ENCODE measurements at regions not wholly inside any gene's neighbourhood (a gene's known extent, or its start where the extent isn't known, plus 50 kb on each side); places are given as distances from the start of the nearest gene placed in this dataset.

DNA sequence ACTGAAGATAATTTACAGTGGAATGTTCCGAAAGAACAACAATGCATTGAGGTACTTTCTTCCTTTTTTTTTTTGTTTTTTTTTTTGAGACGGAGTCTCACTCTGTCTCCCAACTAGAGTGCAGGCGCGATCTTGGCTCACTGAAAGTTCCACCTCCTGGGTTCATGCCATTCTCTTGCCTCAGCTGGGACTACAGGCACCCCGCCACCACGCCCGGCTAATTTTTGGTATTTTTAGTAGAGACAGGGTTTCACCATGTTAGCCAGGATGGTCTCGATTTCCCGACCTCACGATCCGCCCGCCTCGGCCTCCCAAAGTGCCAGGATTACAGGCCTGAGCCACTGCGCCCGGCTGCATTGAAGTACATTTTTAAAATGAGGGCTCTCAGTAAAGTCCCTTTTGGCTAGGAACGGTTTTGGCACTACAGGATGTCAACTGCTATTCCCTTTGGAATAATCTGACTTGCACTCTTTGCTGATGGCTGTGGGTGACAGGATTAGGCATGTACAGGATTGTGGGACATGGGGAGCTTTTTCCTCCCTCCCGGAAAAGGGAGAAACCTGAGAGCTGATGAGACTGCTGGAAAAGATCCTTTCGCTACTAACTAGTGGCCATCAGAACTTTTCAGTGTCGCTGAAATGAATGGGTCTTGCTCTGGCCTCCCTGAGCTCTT is 56.9 kb upstream of the EDEM3 start:
- H3K79me2 ChIP-seq (ENCODE audit: control insufficient read depth, insufficient read depth, low read length, poor library complexity), result no peaks in the 10 kb centered on the region
- H2BK5ac ChIP-seq (ENCODE audit: low read depth, low read length, poor library complexity), result no peak overlapping the region
- no peak overlapping the region for H4K12ac ChIP-seq (ENCODE audit: low read depth, low read length)
- WGBS (ENCODE audit: extremely low coverage, insufficient coverage, insufficient read length), result no CpG with 5 or more reads among the region's 19 CpGs
- H3K4me1 ChIP-seq (ENCODE audit: control insufficient read depth in 1 of 2, insufficient read depth in 2 of 2, low read length in 2 of 2), result no peaks in the 10 kb centered on the region
- H3K9ac ChIP-seq (ENCODE audit: low read length), result no peak overlapping the region
- no peak overlapping the region for H3K23ac ChIP-seq (ENCODE audit: low read length)
- H3K79me1 ChIP-seq (ENCODE audit: low read length), result no peaks in the 10 kb centered on the region
- H4K8ac ChIP-seq (ENCODE audit: low read depth, low read length), result no peak overlapping the region
- H2AFZ ChIP-seq (ENCODE audit: insufficient read depth, low read length, poor library complexity), result no peak overlapping the region
- no peaks in the 10 kb centered on the region for H3K27me3 ChIP-seq (ENCODE audit: insufficient read depth, low read length)
- no peak overlapping the region for H2BK12ac ChIP-seq (ENCODE audit: low read length)
- no peak for DNase-seq
- H3K4ac ChIP-seq (ENCODE audit: low read depth, low read length), result no peak overlapping the region
- no peak overlapping the region for H2AK5ac ChIP-seq (ENCODE audit: low read length)
- H3K36me3 ChIP-seq (ENCODE audit: control insufficient read depth in 1 of 2, insufficient read depth in 2 of 2, low read length in 2 of 2), result no peaks in the 10 kb centered on the region
- H3K14ac ChIP-seq (ENCODE audit: low read length), result no peak overlapping the region
- no peak overlapping the region for H3K4me2 ChIP-seq (ENCODE audit: low read length)
- H3K27ac ChIP-seq (ENCODE audit: low read depth, low read length), result no peak overlapping the region
- peaks cover 2% of the 10 kb centered on the region for H3K9me3 ChIP-seq (ENCODE audit: insufficient read depth, low read depth, low read length)
- no peak overlapping the region for H2BK120ac ChIP-seq (ENCODE audit: insufficient read depth, low read length, poor library complexity)
- H3K4me3 ChIP-seq (ENCODE audit: low read depth, low read length), result no peak overlapping the region
- no peak overlapping the region for H3K18ac ChIP-seq (ENCODE audit: low read length)
- no peak overlapping the region for H4K91ac ChIP-seq (ENCODE audit: low read depth, low read length)

DNA sequence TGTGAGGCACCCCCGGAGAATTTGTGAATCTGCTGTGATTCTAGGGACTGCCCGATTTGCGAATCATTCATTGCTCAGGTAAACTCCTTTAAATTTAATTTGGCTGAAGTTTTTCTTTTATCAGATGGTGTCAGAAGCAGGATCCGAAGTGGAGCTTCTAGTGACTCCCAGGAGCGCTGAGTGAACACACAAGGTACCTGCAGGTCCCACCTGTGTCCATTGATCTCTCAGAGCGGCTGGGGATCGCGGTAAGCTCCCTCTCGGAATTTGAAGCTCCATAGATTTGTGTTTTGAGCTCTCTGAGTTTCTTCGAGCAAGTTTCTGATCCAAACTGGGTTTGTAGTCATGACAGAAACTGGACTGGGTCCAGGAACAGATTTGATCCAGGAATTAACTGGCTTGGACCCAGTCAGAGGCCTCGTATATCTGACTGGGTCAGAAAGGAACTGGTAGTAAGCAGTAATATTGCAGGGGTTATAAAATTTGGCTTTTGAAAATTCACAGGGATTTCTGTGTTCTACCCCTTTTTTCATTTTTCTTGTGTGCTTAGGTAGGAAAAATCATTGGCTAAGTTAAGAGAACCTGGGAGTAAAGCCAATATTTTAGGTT is 56.2 kb upstream of the EDEM3 start:
- no peak for DNase-seq
- Histone ChIP-seq H3K79me2 (ENCODE audit: control insufficient read depth, insufficient read depth, low read length, poor library complexity) (no peaks in the 10 kb centered on the region), H3K9ac (ENCODE audit: low read length) (no peak overlapping the region), H3K4me2 (ENCODE audit: low read length) (no peak overlapping the region), H4K91ac (ENCODE audit: low read depth, low read length) (no peak overlapping the region), H3K79me1 (ENCODE audit: low read length) (no peaks in the 10 kb centered on the region), H3K14ac (ENCODE audit: low read length) (no peak overlapping the region), H3K23ac (ENCODE audit: low read length) (no peak overlapping the region), H3K4ac (ENCODE audit: low read depth, low read length) (no peak overlapping the region), H3K4me1 (ENCODE audit: control insufficient read depth in 1 of 2, insufficient read depth in 2 of 2, low read length in 2 of 2) (no peaks in the 10 kb centered on the region), H3K18ac (ENCODE audit: low read length) (no peak overlapping the region), H4K12ac (ENCODE audit: low read depth, low read length) (no peak overlapping the region), H2BK120ac (ENCODE audit: insufficient read depth, low read length, poor library complexity) (no peak overlapping the region), H2BK5ac (ENCODE audit: low read depth, low read length, poor library complexity) (no peak overlapping the region), H3K27ac (ENCODE audit: low read depth, low read length) (no peak overlapping the region), H2AFZ (ENCODE audit: insufficient read depth, low read length, poor library complexity) (no peak overlapping the region), H4K8ac (ENCODE audit: low read depth, low read length) (no peak overlapping the region), H3K4me3 (ENCODE audit: low read depth, low read length) (no peak overlapping the region), H3K36me3 (ENCODE audit: control insufficient read depth in 1 of 2, insufficient read depth in 2 of 2, low read length in 2 of 2) (no peaks in the 10 kb centered on the region), H3K9me3 (ENCODE audit: insufficient read depth, low read depth, low read length) (peaks cover 2% of the 10 kb centered on the region), H2BK12ac (ENCODE audit: low read length) (no peak overlapping the region), H3K27me3 (ENCODE audit: insufficient read depth, low read length) (no peaks in the 10 kb centered on the region), H2AK5ac (ENCODE audit: low read length) (no peak overlapping the region)
- WGBS (ENCODE audit: extremely low coverage, insufficient coverage, insufficient read length), result no CpG with 5 or more reads among the region's 11 CpGs

GRCh38 chr1:184806296-184806721 is 51.7 kb upstream of the EDEM3 start:
- Histone ChIP-seq H4K8ac (ENCODE audit: low read depth, low read length) (no peak overlapping the region), H3K23ac (ENCODE audit: low read length) (no peak overlapping the region), H3K79me1 (ENCODE audit: low read length) (no peaks in the 10 kb centered on the region), H2AK5ac (ENCODE audit: low read length) (no peak overlapping the region), H3K9me3 (ENCODE audit: insufficient read depth, low read depth, low read length) (peaks cover 2% of the 10 kb centered on the region), H2BK120ac (ENCODE audit: insufficient read depth, low read length, poor library complexity) (no peak overlapping the region), H3K4me1 (ENCODE audit: control insufficient read depth in 1 of 2, insufficient read depth in 2 of 2, low read length in 2 of 2) (no peaks in the 10 kb centered on the region), H4K12ac (ENCODE audit: low read depth, low read length) (no peak overlapping the region), H2BK5ac (ENCODE audit: low read depth, low read length, poor library complexity) (no peak overlapping the region), H4K91ac (ENCODE audit: low read depth, low read length) (peak overlapping the region; percentile 18), H3K18ac (ENCODE audit: low read length) (no peak overlapping the region), H3K27ac (ENCODE audit: low read depth, low read length) (no peak overlapping the region), H3K27me3 (ENCODE audit: insufficient read depth, low read length) (no peaks in the 10 kb centered on the region), H3K36me3 (ENCODE audit: control insufficient read depth in 1 of 2, insufficient read depth in 2 of 2, low read length in 2 of 2) (no peaks in the 10 kb centered on the region), H3K14ac (ENCODE audit: low read length) (no peak overlapping the region), H3K4ac (ENCODE audit: low read depth, low read length) (no peak overlapping the region), H2AFZ (ENCODE audit: insufficient read depth, low read length, poor library complexity) (no peak overlapping the region), H3K4me3 (ENCODE audit: low read depth, low read length) (no peak overlapping the region), H3K4me2 (ENCODE audit: low read length) (no peak overlapping the region), H3K79me2 (ENCODE audit: control insufficient read depth, insufficient read depth, low read length, poor library complexity) (no peaks in the 10 kb centered on the region), H2BK12ac (ENCODE audit: low read length) (peak overlapping the region; percentile 27), H3K9ac (ENCODE audit: low read length) (no peak overlapping the region)
- WGBS (ENCODE audit: extremely low coverage, insufficient coverage, insufficient read length), result no CpG with 5 or more reads among the region's 5 CpGs
- peak; percentile 21 to 52 for DNase-seq

GRCh38 chr1:184805667-184806295 is 51.1 kb upstream of the EDEM3 start:
- peak overlapping the region; percentile 27 for H2BK12ac ChIP-seq (ENCODE audit: low read length)
- H3K4me3 ChIP-seq (ENCODE audit: low read depth, low read length), result no peak overlapping the region
- H3K79me2 ChIP-seq (ENCODE audit: control insufficient read depth, insufficient read depth, low read length, poor library complexity), result no peaks in the 10 kb centered on the region
- H3K27me3 ChIP-seq (ENCODE audit: insufficient read depth, low read length), result no peaks in the 10 kb centered on the region
- H4K8ac ChIP-seq (ENCODE audit: low read depth, low read length), result no peak overlapping the region
- H2AK5ac ChIP-seq (ENCODE audit: low read length), result no peak overlapping the region
- DNase-seq, result peak; percentile 76 to 91
- H3K36me3 ChIP-seq (ENCODE audit: control insufficient read depth in 1 of 2, insufficient read depth in 2 of 2, low read length in 2 of 2), result no peaks in the 10 kb centered on the region
- no peak overlapping the region for H2BK120ac ChIP-seq (ENCODE audit: insufficient read depth, low read length, poor library complexity)
- H4K91ac ChIP-seq (ENCODE audit: low read depth, low read length), result peak overlapping the region; percentile 18
- peaks cover 2% of the 10 kb centered on the region for H3K9me3 ChIP-seq (ENCODE audit: insufficient read depth, low read depth, low read length)
- no peak overlapping the region for H2BK5ac ChIP-seq (ENCODE audit: low read depth, low read length, poor library complexity)
- no peak overlapping the region for H3K18ac ChIP-seq (ENCODE audit: low read length)
- H3K4ac ChIP-seq (ENCODE audit: low read depth, low read length), result no peak overlapping the region
- H3K9ac ChIP-seq (ENCODE audit: low read length), result no peak overlapping the region
- no CpG with 5 or more reads among the region's 13 CpGs for WGBS (ENCODE audit: extremely low coverage, insufficient coverage, insufficient read length)
- H3K23ac ChIP-seq (ENCODE audit: low read length), result no peak overlapping the region
- no peak overlapping the region for H3K14ac ChIP-seq (ENCODE audit: low read length)
- H3K4me1 ChIP-seq (ENCODE audit: control insufficient read depth in 1 of 2, insufficient read depth in 2 of 2, low read length in 2 of 2), result no peaks in the 10 kb centered on the region
- H3K4me2 ChIP-seq (ENCODE audit: low read length), result no peak overlapping the region
- H4K12ac ChIP-seq (ENCODE audit: low read depth, low read length), result no peak overlapping the region
- no peak overlapping the region for H2AFZ ChIP-seq (ENCODE audit: insufficient read depth, low read length, poor library complexity)
- no peaks in the 10 kb centered on the region for H3K79me1 ChIP-seq (ENCODE audit: low read length)
- no peak overlapping the region for H3K27ac ChIP-seq (ENCODE audit: low read depth, low read length)

All from trophoblast cell (in vitro differentiated cells and primary cell).